Suprapubic skin (tissue), 3 donors: ENCODE measurements at regions not wholly inside any gene's neighbourhood (a gene's known extent, or its start where the extent isn't known, plus 50 kb on each side); places are given as distances from the start of the nearest gene placed in this dataset.

Experiments
- EP300 ChIP-seq: sonication (generic); formaldehyde crosslinking; IDR thresholded peaks from one replicate; pipeline ENCODE4 v1.6.1; 2017; ENCODE audit warnings: antibody characterized with exemption
- POLR2A ChIP-seq, 2 donors: fragments of 450-650 bp; IDR thresholded peaks; one replicate each; pipeline ENCODE4 v1.6.1; 2017; ENCODE audit warnings: antibody characterized with exemption in 2 of 2, mild to moderate bottlenecking in 2 of 2, moderate library complexity in 2 of 2
- TF ChIP-seq, protein P1 (sequence below), 2 donors: fragments of 200-600 bp in 1 of 2; fragments of 450-650 bp in 1 of 2; sonication (generic) in 1 of 2; IDR thresholded peaks; one replicate each; pipeline ENCODE4 v1.5.1; 2016 to 2019; ENCODE audit warnings: antibody characterized with exemption in 2 of 2, mild to moderate bottlenecking in 1 of 2, moderate library complexity in 1 of 2

DNA sequence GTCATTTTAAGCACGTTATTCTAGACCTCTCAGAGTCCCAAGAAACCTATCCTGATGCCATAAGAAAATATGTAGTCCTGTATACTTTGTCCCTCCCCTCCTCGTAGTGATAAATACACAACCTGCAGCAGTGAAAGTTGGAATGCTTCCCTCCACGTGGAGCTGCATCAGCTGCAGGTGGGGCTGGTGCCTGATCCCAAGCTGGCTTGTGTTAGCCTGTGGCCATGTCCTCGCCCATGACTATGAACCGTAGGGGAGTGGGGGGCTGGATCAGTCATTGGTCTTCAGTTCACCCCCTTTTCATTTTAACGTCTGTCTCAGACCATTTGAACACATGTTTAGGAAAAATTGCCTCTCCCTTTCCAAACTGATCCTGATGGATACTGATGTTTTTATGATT, 171.4 kb upstream of the HABP2 start:
- TF ChIP-seq EP300, result no peak
- TF ChIP-seq, protein P1, sequence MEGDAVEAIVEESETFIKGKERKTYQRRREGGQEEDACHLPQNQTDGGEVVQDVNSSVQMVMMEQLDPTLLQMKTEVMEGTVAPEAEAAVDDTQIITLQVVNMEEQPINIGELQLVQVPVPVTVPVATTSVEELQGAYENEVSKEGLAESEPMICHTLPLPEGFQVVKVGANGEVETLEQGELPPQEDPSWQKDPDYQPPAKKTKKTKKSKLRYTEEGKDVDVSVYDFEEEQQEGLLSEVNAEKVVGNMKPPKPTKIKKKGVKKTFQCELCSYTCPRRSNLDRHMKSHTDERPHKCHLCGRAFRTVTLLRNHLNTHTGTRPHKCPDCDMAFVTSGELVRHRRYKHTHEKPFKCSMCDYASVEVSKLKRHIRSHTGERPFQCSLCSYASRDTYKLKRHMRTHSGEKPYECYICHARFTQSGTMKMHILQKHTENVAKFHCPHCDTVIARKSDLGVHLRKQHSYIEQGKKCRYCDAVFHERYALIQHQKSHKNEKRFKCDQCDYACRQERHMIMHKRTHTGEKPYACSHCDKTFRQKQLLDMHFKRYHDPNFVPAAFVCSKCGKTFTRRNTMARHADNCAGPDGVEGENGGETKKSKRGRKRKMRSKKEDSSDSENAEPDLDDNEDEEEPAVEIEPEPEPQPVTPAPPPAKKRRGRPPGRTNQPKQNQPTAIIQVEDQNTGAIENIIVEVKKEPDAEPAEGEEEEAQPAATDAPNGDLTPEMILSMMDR (IDR thresholded peaks at IDR 0.05), result no peak
- no peak for TF ChIP-seq POLR2A (IDR thresholded peaks at IDR 0.05)
